B cell (primary cell): ENCODE measurements at regions not wholly inside any gene's neighbourhood (a gene's known extent, or its start where the extent isn't known, plus 50 kb on each side); places are given as distances from the start of the nearest gene placed in this dataset.

Experiments
- ATAC-seq: fragments of 200-7000 bp; cut with Tn5 transposase; one replicate; pipeline ENCODE4 v1.10.0; 2021; ENCODE audit warnings: low read depth, mild to moderate bottlenecking, moderate number of reproducible peaks, moderate library complexity
- CTCF ChIA-PET: fragments of 350-600 bp; sonication (Branson Sonifier 250); formaldehyde crosslinking; loops from one replicate; lab custom pipeline; 2021; ENCODE audit warnings: antibody characterized with exemption, inconsistent platforms; lab: Charles Lee
- POLR2A ChIA-PET: fragments of 350-600 bp; sonication (Branson Sonifier 250); formaldehyde crosslinking; loops from one replicate; lab custom pipeline; 2021; ENCODE audit warnings: antibody characterized with exemption; lab: Charles Lee
- DNase-seq: peaks from one replicate; pipeline ENCODE4 v3.0.0; 2013
- H2AFZ ChIP-seq: 2 replicates; pipeline ENCODE4 v1.6.1; 2012; ENCODE audit warnings: mild to moderate bottlenecking, low read depth, low read length; ENCODE audit not compliant: insufficient read depth, poor library complexity, severe bottlenecking
- H3K27ac ChIP-seq, 2 donors: 1 replicate in 1 of 2; 2 replicates in 1 of 2; pipeline ENCODE4 v1.5.1; 2012 to 2013; ENCODE audit warnings: low read length in 2 of 2, mild to moderate bottlenecking in 2 of 2, moderate library complexity in 1 of 2
- H3K27me3 ChIP-seq, 4 experiments: fragments of 200-600 bp in 1 of 4; sonication (generic) in 1 of 4; replicated peaks in 1 of 4; 1 replicate in 2 of 4; 2 replicates in 2 of 4; pipeline versions ENCODE4 v1.6.1 to v1.7.0; 2013 to 2016; ENCODE audit warnings: low read length in 3 of 4, mild to moderate bottlenecking in 2 of 4, mixed read lengths in 1 of 4, moderate library complexity in 1 of 4; ENCODE audit not compliant: insufficient read depth in 4 of 4, control insufficient read depth in 3 of 4; ENCODE audit errors: control extremely low read depth in 1 of 4
- H3K36me3 ChIP-seq, 2 experiments: replicated peaks in 1 of 2; 1 replicate in 1 of 2; 2 replicates in 1 of 2; pipeline versions ENCODE4 v1.6.1 to v1.7.1; 2013; ENCODE audit warnings: low read length in 1 of 2; ENCODE audit not compliant: insufficient read depth in 2 of 2, control insufficient read depth in 1 of 2; ENCODE audit errors: control extremely low read depth in 1 of 2, extremely low read depth in 1 of 2
- H3K4me1 ChIP-seq, 2 donors: fragments of 200-600 bp in 1 of 2; sonication (generic) in 1 of 2; 1 replicate in 1 of 2; 2 replicates in 1 of 2; pipeline versions ENCODE4 v1.5.1 to v1.6.1; 2013 to 2017; ENCODE audit warnings: low read length in 2 of 2; ENCODE audit not compliant: control insufficient read depth in 2 of 2, insufficient read depth in 2 of 2
- H3K4me2 ChIP-seq: replicated peaks from 2 replicates; pipeline ENCODE3; 2012; ENCODE audit warnings: mild to moderate bottlenecking, low read depth, low read length; ENCODE audit not compliant: poor library complexity, severe bottlenecking
- H3K4me3 ChIP-seq, 5 experiments: fragments of 200-600 bp in 1 of 5; sonication (generic) in 1 of 5; 1 replicate in 3 of 5; 2 replicates in 2 of 5; pipeline versions ENCODE4 v1.5.1 to v1.7.0; 2011 to 2016; ENCODE audit warnings: low read length in 4 of 5, mild to moderate bottlenecking in 4 of 5, low read depth in 2 of 5, control low read depth in 1 of 5, moderate library complexity in 1 of 5; ENCODE audit not compliant: insufficient read depth in 1 of 5; ENCODE audit errors: control extremely low read depth in 1 of 5, extremely low read depth in 1 of 5
- H3K79me2 ChIP-seq: fragments of 200-600 bp; sonication (generic); one replicate; pipeline ENCODE4 v1.6.0; 2016; ENCODE audit warnings: low read length; ENCODE audit not compliant: control insufficient read depth, insufficient read depth
- H3K9ac ChIP-seq: fragments of 200-600 bp; sonication (generic); 2 replicates; pipeline ENCODE4 v1.6.1; 2017; ENCODE audit warnings: mild to moderate bottlenecking, low read length, moderate library complexity
- H3K9me3 ChIP-seq, 3 donors: one replicate each; pipeline versions ENCODE4 v1.6.1 to v1.7.1; 2013; ENCODE audit warnings: low read length in 2 of 3; ENCODE audit not compliant: control insufficient read depth in 2 of 3, insufficient read depth in 1 of 3; ENCODE audit errors: control extremely low read depth in 1 of 3
- H4K20me1 ChIP-seq: 2 replicates; pipeline ENCODE4 v1.6.0; 2012; ENCODE audit warnings: mild to moderate bottlenecking, low read length; ENCODE audit not compliant: insufficient read depth, control insufficient read depth, poor library complexity, severe bottlenecking
- H3K27ac Mint-ChIP-seq: one replicate; pipeline ENCODE4 v1.8.0; 2021; ENCODE audit warnings: mixed read lengths
- H3K27me3 Mint-ChIP-seq: one replicate; pipeline ENCODE4 v1.8.0; 2021; ENCODE audit warnings: mixed read lengths
- H3K4me1 Mint-ChIP-seq: one replicate; pipeline ENCODE4 v1.8.0; 2021; ENCODE audit warnings: mixed read lengths
- H3K4me3 Mint-ChIP-seq: one replicate; pipeline ENCODE4 v1.8.0; 2021; ENCODE audit warnings: mixed read lengths
- H3K9me3 Mint-ChIP-seq: one replicate; pipeline ENCODE4 v1.8.0; 2022; ENCODE audit warnings: mixed read lengths; ENCODE audit not compliant: insufficient read depth
- EZH2 ChIP-seq: IDR thresholded peaks from 2 replicates; pipeline ENCODE4 v1.6.1; 2012; ENCODE audit warnings: borderline replicate concordance, low read depth, mild to moderate bottlenecking, moderate library complexity, low read length; ENCODE audit not compliant: insufficient read depth, poor library complexity, severe bottlenecking
- WGBS: methylation state at CpG from one replicate; pipeline ENCODE4 v1.1.5; 2013; ENCODE audit warnings: missing lambda C conversion rate; ENCODE audit not compliant: insufficient coverage; 5-methylcytosine and 5-hydroxymethylcytosine counted together
- intact Hi-C: fragments of 100-400 bp; cut with micrococcal nuclease; formaldehyde crosslinking; loops from one replicate; pipeline ENCODE4 v1.10.0; 2022
- TF ChIP-seq, protein P1 (sequence below): fragments of 200-600 bp; IDR thresholded peaks from one replicate; pipeline ENCODE4 v1.8.0; 2022; ENCODE audit warnings: antibody characterized with exemption, mild to moderate bottlenecking

- ATAC-seq: no peak
- H3K27me3 ChIP-seq: no peaks in the 10 kb centered on the region
- no peaks in the 10 kb centered on the region for H3K9me3 ChIP-seq
- no peak overlapping the region for H3K4me2 ChIP-seq
- no peak overlapping the region for H3K4me3 ChIP-seq
- no peak overlapping the region for H2AFZ ChIP-seq
- no peaks in the 10 kb centered on the region for H3K4me1 ChIP-seq
- intact Hi-C loops: no loop called here
- no peaks in the 10 kb centered on the region for H3K4me1 Mint-ChIP-seq
- CTCF ChIA-PET: no interaction called here
- H3K27me3 Mint-ChIP-seq: peaks cover 24% of the 10 kb centered on the region
- H3K9me3 Mint-ChIP-seq: no peaks in the 10 kb centered on the region
- DNase-seq: no peak
- H3K4me3 Mint-ChIP-seq: no peak overlapping the region
- H3K27ac ChIP-seq: no peak overlapping the region
- H3K9ac ChIP-seq: no peak overlapping the region
- no peak overlapping the region for H3K27ac Mint-ChIP-seq
- WGBS: 100% methylated on average over 1 of the region's 3 CpGs
- POLR2A ChIA-PET: no interaction called here
- TF ChIP-seq EZH2: no peak
- no peaks in the 10 kb centered on the region for H3K79me2 ChIP-seq
- no peaks in the 10 kb centered on the region for H3K36me3 ChIP-seq
- no peaks in the 10 kb centered on the region for H4K20me1 ChIP-seq
Measured at GRCh38 chr14:51446771-51447170, 204.9 kb upstream of the FRMD6 start.

DNA sequence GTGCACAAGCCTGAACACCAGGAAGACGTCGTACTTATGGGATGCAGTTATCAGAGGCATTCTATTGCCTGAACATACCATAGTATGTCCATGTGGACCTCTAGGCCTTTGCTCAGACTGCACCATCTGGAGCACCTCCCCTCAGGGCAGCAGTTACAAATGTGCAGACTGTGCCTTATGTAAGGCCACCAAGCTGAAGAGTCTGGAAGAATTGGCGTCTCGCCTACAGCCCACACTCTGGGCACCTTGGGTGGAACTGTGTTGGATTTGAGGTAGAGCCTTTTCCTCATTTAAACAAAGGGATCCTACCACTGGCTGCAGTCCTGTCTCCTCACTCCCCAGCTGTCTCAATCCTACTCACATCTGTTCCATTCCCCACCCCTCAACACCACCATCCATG, 204.3 kb upstream of the FRMD6 start:
- ATAC-seq (no peak), DNase-seq (no peak)
- no peak overlapping the region for H3K4me3 ChIP-seq
- no peaks in the 10 kb centered on the region for H3K79me2 ChIP-seq
- no peak overlapping the region for H3K4me3 Mint-ChIP-seq
- no peak overlapping the region for H2AFZ ChIP-seq
- H3K27me3 Mint-ChIP-seq: peaks cover 21% of the 10 kb centered on the region
- no peaks in the 10 kb centered on the region for H3K4me1 Mint-ChIP-seq
- no peaks in the 10 kb centered on the region for H3K9me3 ChIP-seq
- H3K9ac ChIP-seq: no peak overlapping the region
- H4K20me1 ChIP-seq: no peaks in the 10 kb centered on the region
- H3K4me1 ChIP-seq: no peaks in the 10 kb centered on the region
- TF ChIP-seq, protein P1, sequence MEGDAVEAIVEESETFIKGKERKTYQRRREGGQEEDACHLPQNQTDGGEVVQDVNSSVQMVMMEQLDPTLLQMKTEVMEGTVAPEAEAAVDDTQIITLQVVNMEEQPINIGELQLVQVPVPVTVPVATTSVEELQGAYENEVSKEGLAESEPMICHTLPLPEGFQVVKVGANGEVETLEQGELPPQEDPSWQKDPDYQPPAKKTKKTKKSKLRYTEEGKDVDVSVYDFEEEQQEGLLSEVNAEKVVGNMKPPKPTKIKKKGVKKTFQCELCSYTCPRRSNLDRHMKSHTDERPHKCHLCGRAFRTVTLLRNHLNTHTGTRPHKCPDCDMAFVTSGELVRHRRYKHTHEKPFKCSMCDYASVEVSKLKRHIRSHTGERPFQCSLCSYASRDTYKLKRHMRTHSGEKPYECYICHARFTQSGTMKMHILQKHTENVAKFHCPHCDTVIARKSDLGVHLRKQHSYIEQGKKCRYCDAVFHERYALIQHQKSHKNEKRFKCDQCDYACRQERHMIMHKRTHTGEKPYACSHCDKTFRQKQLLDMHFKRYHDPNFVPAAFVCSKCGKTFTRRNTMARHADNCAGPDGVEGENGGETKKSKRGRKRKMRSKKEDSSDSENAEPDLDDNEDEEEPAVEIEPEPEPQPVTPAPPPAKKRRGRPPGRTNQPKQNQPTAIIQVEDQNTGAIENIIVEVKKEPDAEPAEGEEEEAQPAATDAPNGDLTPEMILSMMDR: no peak
- TF ChIP-seq EZH2: no peak
- H3K27ac Mint-ChIP-seq: no peak overlapping the region
- POLR2A ChIA-PET: no interaction called here
- no peak overlapping the region for H3K4me2 ChIP-seq
- WGBS: 96% methylated on average over 2 of the region's 4 CpGs
- H3K27ac ChIP-seq: no peak overlapping the region
- no peaks in the 10 kb centered on the region for H3K27me3 ChIP-seq
- H3K9me3 Mint-ChIP-seq: no peaks in the 10 kb centered on the region
- CTCF ChIA-PET: no interaction called here
- intact Hi-C loops: no loop called here
- H3K36me3 ChIP-seq: no peaks in the 10 kb centered on the region
